ENCODE measurements at regions not wholly inside any gene's neighbourhood (a gene's known extent, or its start where the extent isn't known, plus 50 kb on each side); places are given as distances from the start of the nearest gene placed in this dataset.

DNA sequence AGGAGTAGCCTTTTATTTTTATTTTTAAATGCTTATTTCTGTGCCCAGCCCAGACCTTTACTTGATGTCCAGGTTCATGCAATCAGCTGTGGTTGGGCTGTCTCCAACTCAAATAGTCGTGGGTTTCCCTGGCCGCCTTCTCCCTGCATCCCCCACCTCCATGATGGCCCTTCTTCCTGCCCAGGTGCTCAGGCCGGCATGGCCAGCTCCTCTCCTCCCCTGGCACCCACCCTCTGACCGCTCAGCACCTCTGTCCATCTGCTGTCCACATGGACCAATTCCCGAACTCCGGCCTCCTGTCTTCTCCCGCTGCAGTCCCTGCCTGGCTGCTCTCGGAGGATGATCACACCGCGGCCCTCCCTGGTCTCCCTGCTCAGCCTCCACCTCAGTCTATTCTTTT, 81.2 kb upstream of the SULF2 start:
- CTCF ChIA-PET = no interaction called here
- no peak for DNase-seq
- H3K9me3 Mint-ChIP-seq = peaks cover 0 to 2% (median 0%) of the 10 kb centered on the region in 5 donors
- no peaks in the 10 kb centered on the region for H3K4me1 ChIP-seq (ENCODE audit: insufficient read depth, low read length)
- H3K27me3 Mint-ChIP-seq = peaks cover 3 to 19% of the 10 kb centered on the region in 2 donors
- no peaks in the 10 kb centered on the region for H3K9me3 ChIP-seq (ENCODE audit: low read length)
- H3K36me3 Mint-ChIP-seq = no peaks in the 10 kb centered on the region
- no peaks in the 10 kb centered on the region for H3K27me3 ChIP-seq (ENCODE audit: insufficient read depth, low read length, poor library complexity, severe bottlenecking)
- H3K4me3 ChIP-seq (ENCODE audit: low read length) = no peak overlapping the region
- no peaks in the 10 kb centered on the region for H3K36me3 ChIP-seq (ENCODE audit: insufficient read depth, low read length)
- H3K4me1 Mint-ChIP-seq = no peaks in the 10 kb centered on the region
- POLR2A ChIA-PET = no interaction called here
- H3K27ac Mint-ChIP-seq = no peak overlapping the region
- H3K4me3 Mint-ChIP-seq = no peak overlapping the region
- no peak overlapping the region for H3K27ac ChIP-seq (ENCODE audit: low read depth, low read length)

DNA sequence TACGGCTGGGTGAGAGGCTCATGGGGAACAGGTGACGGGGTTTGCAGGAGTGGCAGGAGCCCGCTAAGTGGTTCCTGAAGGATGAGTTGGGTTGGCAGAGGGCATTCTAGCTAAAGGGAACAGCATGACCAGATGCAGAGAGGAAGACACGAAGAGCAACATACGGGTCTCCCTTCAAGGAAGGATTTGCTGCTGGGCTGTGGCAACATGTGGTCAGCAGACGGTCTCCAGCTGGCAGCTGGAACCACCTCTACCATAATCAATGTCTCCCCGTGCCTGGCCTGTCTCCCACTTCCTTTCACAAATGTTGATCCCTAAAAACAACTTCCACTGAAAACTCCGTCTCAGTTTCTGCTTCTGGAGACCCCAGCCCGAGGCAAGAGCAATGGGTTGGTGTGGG, 80.6 kb upstream of the SULF2 start:
- Mint-ChIP-seq H3K4me1 (no peaks in the 10 kb centered on the region), H3K36me3 (no peaks in the 10 kb centered on the region), H3K27me3 (peaks cover 3 to 19% of the 10 kb centered on the region in 2 donors), H3K9me3 (peaks cover 0 to 2% (median 0%) of the 10 kb centered on the region in 5 donors), H3K4me3 (peak overlapping the region in 1 of 7 donors; percentile 49), H3K27ac (no peak overlapping the region)
- Histone ChIP-seq H3K4me3 (ENCODE audit: low read length) (no peak overlapping the region), H3K27ac (ENCODE audit: low read depth, low read length) (no peak overlapping the region), H3K9me3 (ENCODE audit: low read length) (no peaks in the 10 kb centered on the region), H3K27me3 (ENCODE audit: insufficient read depth, low read length, poor library complexity, severe bottlenecking) (no peaks in the 10 kb centered on the region), H3K4me1 (ENCODE audit: insufficient read depth, low read length) (no peaks in the 10 kb centered on the region), H3K36me3 (ENCODE audit: insufficient read depth, low read length) (no peaks in the 10 kb centered on the region)
- no peak for DNase-seq
- CTCF ChIA-PET = no interaction called here
- POLR2A ChIA-PET = no interaction called here

DNA sequence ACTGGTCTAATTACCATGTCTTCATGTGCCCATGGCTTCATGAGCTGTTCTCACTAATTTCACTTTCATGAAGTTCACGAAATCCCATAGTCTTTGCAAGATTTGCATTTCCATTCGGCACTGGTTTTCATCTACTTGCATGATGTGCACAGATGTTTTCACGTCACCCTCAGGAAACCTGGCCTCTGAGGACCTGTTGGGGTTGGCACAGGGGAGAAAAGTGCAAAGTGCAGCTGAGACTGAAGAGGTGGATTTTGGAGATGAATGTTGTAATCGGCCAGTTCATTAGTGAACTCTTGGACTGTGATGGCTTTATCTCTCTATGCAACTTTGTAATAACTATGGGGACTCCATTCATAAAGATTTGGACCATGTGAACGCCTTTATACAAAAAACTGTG, 80.2 kb upstream of the SULF2 start:
- Histone ChIP-seq H3K27ac (ENCODE audit: low read depth, low read length) (no peak overlapping the region), H3K4me3 (ENCODE audit: low read length) (no peak overlapping the region), H3K36me3 (ENCODE audit: insufficient read depth, low read length) (no peaks in the 10 kb centered on the region), H3K9me3 (ENCODE audit: low read length) (no peaks in the 10 kb centered on the region), H3K4me1 (ENCODE audit: insufficient read depth, low read length) (no peaks in the 10 kb centered on the region), H3K27me3 (ENCODE audit: insufficient read depth, low read length, poor library complexity, severe bottlenecking) (no peaks in the 10 kb centered on the region)
- no peaks in the 10 kb centered on the region for H3K36me3 Mint-ChIP-seq
- CTCF ChIA-PET = no interaction called here
- H3K4me1 Mint-ChIP-seq = no peaks in the 10 kb centered on the region
- H3K4me3 Mint-ChIP-seq = no peak overlapping the region
- POLR2A ChIA-PET = no interaction called here
- H3K27ac Mint-ChIP-seq = no peak overlapping the region
- H3K9me3 Mint-ChIP-seq = peaks cover 0 to 2% (median 0%) of the 10 kb centered on the region in 5 donors
- DNase-seq = no peak
- peaks cover 6 to 17% of the 10 kb centered on the region in 2 donors for H3K27me3 Mint-ChIP-seq

DNA sequence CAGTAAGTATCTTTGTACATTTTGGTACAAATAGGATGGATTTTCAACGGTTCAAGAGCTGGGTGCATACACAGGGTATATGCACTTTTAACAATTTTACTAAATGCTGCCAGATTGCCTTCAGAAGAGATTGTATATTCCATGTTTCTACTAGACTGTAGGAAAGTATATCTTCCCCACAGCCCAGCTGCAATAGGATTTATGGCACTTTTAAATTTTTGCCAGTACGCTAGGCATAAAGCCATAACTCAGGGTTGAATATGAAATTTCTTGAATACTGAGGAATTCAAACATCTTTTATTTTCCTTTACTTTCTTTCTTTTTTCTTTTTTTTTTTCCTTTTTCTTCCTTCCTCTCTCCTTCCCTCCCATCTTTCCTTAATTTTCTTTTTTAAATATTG, 78.7 kb upstream of the SULF2 start:
- Histone ChIP-seq H3K27me3 (ENCODE audit: insufficient read depth, low read length, poor library complexity, severe bottlenecking) (no peaks in the 10 kb centered on the region), H3K36me3 (ENCODE audit: insufficient read depth, low read length) (no peaks in the 10 kb centered on the region), H3K27ac (ENCODE audit: low read depth, low read length) (no peak overlapping the region), H3K4me1 (ENCODE audit: insufficient read depth, low read length) (no peaks in the 10 kb centered on the region), H3K4me3 (ENCODE audit: low read length) (no peak overlapping the region), H3K9me3 (ENCODE audit: low read length) (no peaks in the 10 kb centered on the region)
- no peaks in the 10 kb centered on the region for H3K36me3 Mint-ChIP-seq
- no peak overlapping the region for H3K27ac Mint-ChIP-seq
- no peak overlapping the region for H3K4me3 Mint-ChIP-seq
- CTCF ChIA-PET = no interaction called here
- H3K4me1 Mint-ChIP-seq = no peaks in the 10 kb centered on the region
- DNase-seq = no peak
- peaks cover 0 to 2% (median 0%) of the 10 kb centered on the region in 5 donors for H3K9me3 Mint-ChIP-seq
- POLR2A ChIA-PET = no interaction called here
- peaks cover 6 to 11% of the 10 kb centered on the region in 2 donors for H3K27me3 Mint-ChIP-seq

DNA sequence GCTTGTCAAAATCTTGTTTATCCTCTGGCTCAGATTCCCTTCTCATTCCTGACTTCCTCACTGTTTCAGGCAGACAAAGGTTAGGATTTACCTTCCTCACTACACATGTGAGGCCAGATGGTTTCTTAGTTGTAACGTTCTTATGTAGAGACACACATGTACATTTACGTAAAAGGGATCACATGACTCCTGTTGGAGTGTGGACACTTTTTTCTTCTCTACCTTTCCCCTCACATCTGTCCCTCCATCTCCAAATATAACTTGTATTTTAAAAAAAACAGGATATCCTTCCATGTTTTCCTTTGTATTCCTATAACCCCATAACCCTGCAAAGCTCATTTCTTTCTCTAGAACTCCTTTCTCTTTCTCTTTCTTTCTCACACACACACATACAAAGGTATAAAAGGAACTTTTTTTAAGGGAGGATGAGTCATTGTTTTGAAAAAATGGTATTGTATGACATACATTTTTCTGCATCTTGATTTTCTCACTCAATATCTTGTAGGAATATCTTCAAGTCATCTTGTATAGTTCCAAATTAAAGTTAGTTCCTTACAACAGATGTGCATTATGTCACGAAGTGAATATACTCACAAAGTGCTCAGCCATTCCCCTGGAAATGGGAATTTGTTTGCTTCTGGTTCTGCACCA, 78.2 kb upstream of the SULF2 start:
- Mint-ChIP-seq H3K27me3 (peaks cover 6 to 11% of the 10 kb centered on the region in 2 donors), H3K27ac (peak overlapping the region in 1 of 8 donors; percentile 2), H3K9me3 (peaks cover 0 to 2% (median 0%) of the 10 kb centered on the region in 5 donors), H3K4me3 (no peak overlapping the region), H3K4me1 (no peaks in the 10 kb centered on the region), H3K36me3 (no peaks in the 10 kb centered on the region)
- Histone ChIP-seq H3K4me3 (ENCODE audit: low read length) (no peak overlapping the region), H3K27ac (ENCODE audit: low read depth, low read length) (no peak overlapping the region), H3K27me3 (ENCODE audit: insufficient read depth, low read length, poor library complexity, severe bottlenecking) (no peaks in the 10 kb centered on the region), H3K36me3 (ENCODE audit: insufficient read depth, low read length) (no peaks in the 10 kb centered on the region), H3K9me3 (ENCODE audit: low read length) (no peaks in the 10 kb centered on the region), H3K4me1 (ENCODE audit: insufficient read depth, low read length) (no peaks in the 10 kb centered on the region)
- DNase-seq = no peak
- ChIA-PET CTCF (no interaction called here), POLR2A (no interaction called here)

DNA sequence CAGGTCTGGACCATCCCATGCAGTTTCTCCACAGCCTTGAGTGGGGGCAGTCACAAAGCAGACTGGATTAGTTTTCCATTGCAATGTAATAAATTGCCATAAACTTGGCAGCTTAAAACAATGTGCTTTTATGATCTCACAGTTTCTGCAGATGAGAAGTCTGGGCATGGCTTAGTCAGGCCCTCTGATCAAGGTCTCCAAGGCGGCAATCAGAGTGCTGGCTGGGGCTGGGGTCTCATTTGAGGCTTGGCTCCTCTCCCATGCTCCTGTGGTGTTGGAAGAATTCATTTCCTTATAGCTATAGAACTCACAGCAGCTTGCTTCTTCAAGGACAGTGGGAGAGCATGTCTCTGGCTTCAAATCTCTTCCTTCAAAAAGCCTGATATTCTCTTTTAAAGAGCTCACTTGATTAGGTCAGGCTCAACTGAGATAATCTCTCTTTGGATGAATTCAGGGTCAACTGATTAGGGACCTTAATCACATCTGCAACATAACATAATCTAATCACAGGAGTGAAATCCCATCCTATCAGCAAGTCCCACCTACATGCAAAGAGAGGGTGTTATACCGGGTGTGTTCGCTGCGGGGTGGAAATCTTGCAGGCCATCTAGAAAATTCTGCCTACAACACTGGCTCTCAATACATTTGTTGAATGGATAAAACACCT, 77.4 kb upstream of the SULF2 start:
- Mint-ChIP-seq H3K36me3 (no peaks in the 10 kb centered on the region), H3K4me1 (no peaks in the 10 kb centered on the region), H3K4me3 (no peak overlapping the region), H3K9me3 (peaks cover 0 to 2% (median 0%) of the 10 kb centered on the region in 5 donors), H3K27me3 (peaks cover 6 to 11% of the 10 kb centered on the region in 2 donors), H3K27ac (no peak overlapping the region)
- Histone ChIP-seq H3K36me3 (ENCODE audit: insufficient read depth, low read length) (no peaks in the 10 kb centered on the region), H3K27me3 (ENCODE audit: insufficient read depth, low read length, poor library complexity, severe bottlenecking) (no peaks in the 10 kb centered on the region), H3K9me3 (ENCODE audit: low read length) (no peaks in the 10 kb centered on the region), H3K27ac (ENCODE audit: low read depth, low read length) (no peak overlapping the region), H3K4me3 (ENCODE audit: low read length) (no peak overlapping the region), H3K4me1 (ENCODE audit: insufficient read depth, low read length) (no peaks in the 10 kb centered on the region)
- ChIA-PET CTCF (no interaction called here), POLR2A (no interaction called here)
- no peak for DNase-seq

DNA sequence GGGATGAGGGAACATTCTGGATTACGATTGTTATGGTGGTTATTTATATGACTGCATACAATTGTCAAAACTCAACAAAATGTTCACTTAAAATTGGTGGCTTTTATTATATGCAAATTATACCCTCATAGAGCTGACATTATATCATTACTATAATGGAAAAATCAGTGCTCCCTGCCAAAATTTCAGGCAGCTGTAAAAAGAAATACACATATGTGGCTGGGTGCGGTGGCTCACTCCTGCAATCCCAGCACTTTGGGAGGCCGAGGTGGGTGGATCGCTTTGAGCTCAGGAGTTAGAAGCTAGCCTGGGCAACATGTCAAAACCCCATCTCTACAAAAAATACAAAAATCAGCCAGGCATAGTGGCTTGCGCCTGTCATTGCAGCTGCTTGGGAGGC, 75.8 kb upstream of the SULF2 start:
- H3K4me3 ChIP-seq (ENCODE audit: low read length) = no peak overlapping the region
- peaks cover 6 to 11% of the 10 kb centered on the region in 2 donors for H3K27me3 Mint-ChIP-seq
- H3K4me1 Mint-ChIP-seq = no peaks in the 10 kb centered on the region
- ChIA-PET CTCF (no interaction called here), POLR2A (interaction anchor here (0.7 kb wide), 1 partner anchor 152 kb away, joined by 3 read pairs; no protein-coding TSS in a partner anchor)
- no peaks in the 10 kb centered on the region for H3K9me3 Mint-ChIP-seq
- H3K4me3 Mint-ChIP-seq = no peak overlapping the region
- no peaks in the 10 kb centered on the region for H3K36me3 Mint-ChIP-seq
- no peak overlapping the region for H3K27ac Mint-ChIP-seq
- no peak overlapping the region for H3K27ac ChIP-seq (ENCODE audit: low read depth, low read length)
- H3K4me1 ChIP-seq (ENCODE audit: insufficient read depth, low read length) = no peaks in the 10 kb centered on the region
- H3K36me3 ChIP-seq (ENCODE audit: insufficient read depth, low read length) = no peaks in the 10 kb centered on the region
- DNase-seq = no peak
- no peaks in the 10 kb centered on the region for H3K9me3 ChIP-seq (ENCODE audit: low read length)
- no peaks in the 10 kb centered on the region for H3K27me3 ChIP-seq (ENCODE audit: insufficient read depth, low read length, poor library complexity, severe bottlenecking)

DNA sequence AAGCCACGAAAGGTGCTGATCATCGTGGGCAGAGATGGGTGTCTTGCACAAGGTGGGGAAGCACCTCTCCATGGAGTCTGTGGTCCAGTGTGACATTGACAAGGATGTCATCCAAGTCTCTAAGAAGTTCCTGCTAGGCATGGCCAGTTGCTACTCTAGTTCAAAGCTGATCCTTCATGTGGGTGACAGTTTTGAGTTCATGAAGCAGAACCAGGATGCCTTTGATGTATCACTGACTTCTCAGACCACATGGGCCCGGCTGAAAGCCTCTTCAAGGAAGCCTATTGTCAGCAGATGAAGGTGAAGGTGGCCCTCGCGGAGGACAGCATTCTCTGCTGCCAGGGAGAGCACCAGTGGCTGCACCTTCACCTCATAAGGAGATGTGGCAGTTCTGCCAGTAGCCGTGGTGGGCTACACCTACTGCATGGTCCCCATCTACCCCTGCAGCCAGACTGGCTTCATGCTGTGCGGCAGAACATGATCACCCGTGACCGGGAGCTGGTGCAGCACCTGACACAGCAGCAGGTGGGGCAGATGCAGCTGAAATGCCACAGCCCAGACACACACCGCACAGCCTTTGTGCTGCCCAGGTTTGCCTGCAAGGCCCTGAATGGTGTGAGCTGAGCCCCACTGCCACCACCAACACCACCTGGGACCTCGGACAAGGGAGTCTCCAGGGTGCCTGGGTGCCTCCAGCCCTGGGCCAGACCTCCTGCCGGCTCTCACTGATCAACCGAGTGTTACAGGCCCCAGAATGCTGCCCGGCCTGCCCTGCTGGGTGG, 75.0 kb upstream of the SULF2 start:
- Histone ChIP-seq H3K27ac (ENCODE audit: low read depth, low read length) (no peak overlapping the region), H3K4me3 (ENCODE audit: low read length) (no peak overlapping the region), H3K27me3 (ENCODE audit: insufficient read depth, low read length, poor library complexity, severe bottlenecking) (no peaks in the 10 kb centered on the region), H3K9me3 (ENCODE audit: low read length) (no peaks in the 10 kb centered on the region), H3K36me3 (ENCODE audit: insufficient read depth, low read length) (no peaks in the 10 kb centered on the region), H3K4me1 (ENCODE audit: insufficient read depth, low read length) (no peaks in the 10 kb centered on the region)
- Mint-ChIP-seq H3K9me3 (no peaks in the 10 kb centered on the region), H3K27me3 (peaks cover 3 to 4% of the 10 kb centered on the region in 2 donors), H3K4me1 (no peaks in the 10 kb centered on the region), H3K27ac (no peak overlapping the region), H3K36me3 (no peaks in the 10 kb centered on the region), H3K4me3 (no peak overlapping the region)
- ChIA-PET CTCF (no interaction called here), POLR2A (no interaction called here)
- no peak for DNase-seq
